ENCODE measurements at regions not wholly inside any gene's neighbourhood (a gene's known extent, or its start where the extent isn't known, plus 50 kb on each side); places are given as distances from the start of the nearest gene placed in this dataset.

DNA sequence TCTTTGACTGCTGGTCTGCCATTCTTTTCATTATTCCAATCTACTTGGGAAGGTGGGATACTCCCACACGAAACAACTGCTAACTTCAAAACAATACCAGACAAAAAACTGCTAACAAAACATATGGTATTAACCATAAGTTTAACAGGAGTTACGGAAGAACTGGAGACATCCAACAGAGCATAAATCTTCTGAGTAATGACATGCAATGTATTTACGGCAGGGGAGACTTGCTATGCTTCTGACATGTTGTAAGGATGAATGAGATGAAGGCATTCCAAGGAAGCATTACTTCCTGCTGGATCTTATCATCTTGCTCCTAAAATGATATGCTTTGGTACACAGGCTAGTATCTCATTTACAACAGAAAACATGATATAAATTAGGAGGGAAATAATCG is 85.8 kb downstream of the ZNF92 start:
- TF ChIP-seq, protein P1, sequence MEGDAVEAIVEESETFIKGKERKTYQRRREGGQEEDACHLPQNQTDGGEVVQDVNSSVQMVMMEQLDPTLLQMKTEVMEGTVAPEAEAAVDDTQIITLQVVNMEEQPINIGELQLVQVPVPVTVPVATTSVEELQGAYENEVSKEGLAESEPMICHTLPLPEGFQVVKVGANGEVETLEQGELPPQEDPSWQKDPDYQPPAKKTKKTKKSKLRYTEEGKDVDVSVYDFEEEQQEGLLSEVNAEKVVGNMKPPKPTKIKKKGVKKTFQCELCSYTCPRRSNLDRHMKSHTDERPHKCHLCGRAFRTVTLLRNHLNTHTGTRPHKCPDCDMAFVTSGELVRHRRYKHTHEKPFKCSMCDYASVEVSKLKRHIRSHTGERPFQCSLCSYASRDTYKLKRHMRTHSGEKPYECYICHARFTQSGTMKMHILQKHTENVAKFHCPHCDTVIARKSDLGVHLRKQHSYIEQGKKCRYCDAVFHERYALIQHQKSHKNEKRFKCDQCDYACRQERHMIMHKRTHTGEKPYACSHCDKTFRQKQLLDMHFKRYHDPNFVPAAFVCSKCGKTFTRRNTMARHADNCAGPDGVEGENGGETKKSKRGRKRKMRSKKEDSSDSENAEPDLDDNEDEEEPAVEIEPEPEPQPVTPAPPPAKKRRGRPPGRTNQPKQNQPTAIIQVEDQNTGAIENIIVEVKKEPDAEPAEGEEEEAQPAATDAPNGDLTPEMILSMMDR (IDR thresholded peaks at IDR 0.05): no peak
- no peak for TF ChIP-seq POLR2A (IDR thresholded peaks at IDR 0.05)
